KOPT-K1 (cell line): ENCODE measurements at regions not wholly inside any gene's neighbourhood (a gene's known extent, or its start where the extent isn't known, plus 50 kb on each side); places are given as distances from the start of the nearest gene placed in this dataset.

ENCODE experiments used
- H3K27ac ChIP-seq: fragments of 200-600 bp; sonication (generic); 2 replicates; pipeline ENCODE4 v1.5.1; 2016; ENCODE audit warnings: antibody characterized with exemption, mild to moderate bottlenecking, low read depth, low read length; ENCODE audit not compliant: poor library complexity, severe bottlenecking
- H3K36me3 ChIP-seq: fragments of 200-600 bp; sonication (generic); 2 replicates; pipeline ENCODE4 v1.5.1; 2017; ENCODE audit warnings: antibody characterized with exemption, mild to moderate bottlenecking, low read length, moderate library complexity; ENCODE audit not compliant: insufficient read depth
- H3K9me3 ChIP-seq: fragments of 200-600 bp; sonication (generic); 2 replicates; pipeline ENCODE4 v1.5.1; 2017; ENCODE audit warnings: antibody characterized with exemption, low read length, mild to moderate bottlenecking; ENCODE audit not compliant: insufficient read depth, poor library complexity, severe bottlenecking

DNA sequence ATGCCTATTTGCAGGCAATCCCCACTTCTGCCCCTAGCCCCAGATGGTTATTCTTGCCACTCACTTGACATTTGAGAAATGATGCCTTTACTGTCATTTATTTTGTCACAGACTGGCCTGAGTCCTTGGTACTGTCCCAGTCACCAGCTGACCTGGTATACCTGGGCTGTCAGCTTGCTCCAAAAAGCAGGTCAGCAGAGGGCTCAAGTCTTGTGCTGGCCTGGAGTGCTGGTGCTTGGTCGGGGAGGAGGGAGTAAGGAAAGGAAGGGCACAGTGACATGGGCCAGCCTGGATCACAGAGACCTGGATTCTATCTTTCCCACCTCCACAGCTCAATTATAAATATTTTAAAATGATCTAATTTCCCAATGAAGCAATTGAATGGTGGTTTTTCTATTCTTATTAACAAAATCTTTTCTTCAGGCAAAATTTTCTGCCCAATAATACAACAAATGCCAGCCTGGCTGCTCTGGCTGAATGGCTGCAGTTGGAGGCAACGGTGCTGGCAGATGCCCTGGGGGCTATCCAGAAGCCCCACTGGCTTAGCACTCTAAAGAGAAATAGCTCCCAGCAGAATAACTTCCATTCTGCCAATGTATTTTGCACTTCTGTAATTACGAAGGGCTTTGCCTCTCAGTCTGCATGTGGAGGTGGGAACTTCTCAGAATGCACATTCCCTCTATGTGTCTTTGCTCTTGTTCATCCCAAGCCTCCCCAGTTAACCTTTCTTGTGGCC, 160.6 kb downstream of the GADD45G start:
- no peaks in the 10 kb centered on the region for H3K9me3 ChIP-seq
- H3K27ac ChIP-seq = no peak overlapping the region
- H3K36me3 ChIP-seq = no peaks in the 10 kb centered on the region

GRCh38 chr9:89766991-89767390, 162.2 kb downstream of the GADD45G start:
- no peak overlapping the region for H3K27ac ChIP-seq
- H3K36me3 ChIP-seq = no peaks in the 10 kb centered on the region
- H3K9me3 ChIP-seq = no peaks in the 10 kb centered on the region

DNA sequence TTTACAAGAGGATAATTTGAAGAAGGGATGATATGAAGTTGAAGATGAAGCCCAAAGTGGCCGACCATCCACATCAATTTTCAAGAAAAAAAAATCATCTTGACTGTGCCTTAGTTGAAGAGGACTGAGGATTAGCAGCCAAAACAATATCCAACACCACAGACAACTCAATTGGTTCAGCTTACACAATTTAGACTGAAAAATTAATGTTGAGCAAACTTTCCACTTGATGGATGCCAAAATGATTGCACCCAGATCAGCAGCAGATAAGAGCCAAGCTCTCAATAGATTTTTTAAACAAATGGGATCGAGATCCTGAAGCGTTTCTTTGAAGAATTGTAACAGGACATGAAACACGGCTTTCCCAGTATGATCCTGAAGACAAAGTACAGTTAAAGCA, 163.2 kb downstream of the GADD45G start:
- Histone ChIP-seq H3K36me3 (no peaks in the 10 kb centered on the region), H3K9me3 (no peaks in the 10 kb centered on the region), H3K27ac (no peak overlapping the region)

DNA sequence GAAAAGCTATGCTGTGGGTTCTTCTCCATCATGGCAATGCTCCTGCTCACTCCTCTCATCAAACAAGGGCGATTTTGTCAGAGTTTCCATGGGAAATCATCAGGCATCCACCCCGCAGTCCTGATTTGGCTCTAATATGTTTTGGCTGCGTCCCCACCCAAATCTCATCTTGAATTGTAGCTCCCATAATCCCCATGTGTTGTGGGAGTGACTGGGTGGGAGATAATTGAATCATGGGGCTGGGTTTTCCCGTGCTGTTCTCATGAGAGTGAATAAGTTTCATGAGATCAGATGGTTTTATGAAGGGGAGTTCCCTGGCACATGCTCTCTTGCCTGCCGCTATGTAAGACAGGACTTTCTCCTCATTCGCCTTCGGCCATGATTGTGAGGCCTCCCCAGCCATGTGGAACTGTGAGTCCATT, 163.8 kb downstream of the GADD45G start:
- no peaks in the 10 kb centered on the region for H3K36me3 ChIP-seq
- H3K27ac ChIP-seq = no peak overlapping the region
- H3K9me3 ChIP-seq = no peaks in the 10 kb centered on the region

GRCh38 chr9:89770531-89771174, 165.8 kb downstream of the GADD45G start:
- Histone ChIP-seq H3K36me3 (no peaks in the 10 kb centered on the region), H3K27ac (no peak overlapping the region)

DNA sequence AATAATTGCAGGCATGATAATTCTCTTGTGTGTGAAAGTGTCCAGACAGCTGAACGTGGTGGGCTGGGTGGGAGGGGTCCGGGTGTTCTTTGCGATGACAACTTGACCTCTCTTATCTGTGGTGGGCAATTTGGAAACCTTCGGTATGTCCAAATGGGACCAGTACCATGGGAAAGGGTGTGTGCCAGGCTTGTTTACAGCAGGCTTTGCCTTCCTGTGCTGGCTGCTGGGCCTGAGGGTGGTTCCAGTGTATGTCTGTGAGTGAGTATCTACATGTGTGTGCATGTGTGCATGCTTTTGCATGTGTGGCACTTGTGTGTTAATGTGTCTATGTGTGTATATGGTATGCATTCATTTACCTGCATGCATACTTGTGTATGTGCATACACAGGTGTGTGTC, 166.4 kb downstream of the GADD45G start:
- Histone ChIP-seq H3K36me3 (no peaks in the 10 kb centered on the region), H3K27ac (no peak overlapping the region), H3K9me3 (no peaks in the 10 kb centered on the region)

More at GRCh38 chr9:89770531-89771174, 165.8 kb downstream of the GADD45G start:
- no peaks in the 10 kb centered on the region for H3K9me3 ChIP-seq

DNA sequence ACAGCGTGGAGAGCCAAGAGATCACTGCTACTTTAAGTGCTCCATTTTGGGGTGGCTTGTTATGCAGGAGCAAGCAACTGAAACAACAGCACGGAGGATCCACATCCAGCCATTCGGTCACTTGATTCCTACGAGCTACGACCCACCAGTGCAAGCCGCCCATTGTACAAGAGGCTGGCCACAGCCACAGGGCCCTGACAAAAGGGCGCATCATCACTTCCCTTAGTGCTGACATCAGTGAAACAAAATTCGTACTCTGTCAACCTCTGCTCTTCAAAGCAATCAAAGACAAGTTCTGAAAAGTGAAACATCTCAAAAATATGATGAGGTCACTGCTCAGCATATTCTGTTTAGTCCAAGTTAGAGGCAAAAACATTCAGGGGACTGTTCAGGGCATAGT, 168.4 kb downstream of the GADD45G start:
- no peaks in the 10 kb centered on the region for H3K36me3 ChIP-seq
- no peaks in the 10 kb centered on the region for H3K9me3 ChIP-seq
- H3K27ac ChIP-seq = no peak overlapping the region

DNA sequence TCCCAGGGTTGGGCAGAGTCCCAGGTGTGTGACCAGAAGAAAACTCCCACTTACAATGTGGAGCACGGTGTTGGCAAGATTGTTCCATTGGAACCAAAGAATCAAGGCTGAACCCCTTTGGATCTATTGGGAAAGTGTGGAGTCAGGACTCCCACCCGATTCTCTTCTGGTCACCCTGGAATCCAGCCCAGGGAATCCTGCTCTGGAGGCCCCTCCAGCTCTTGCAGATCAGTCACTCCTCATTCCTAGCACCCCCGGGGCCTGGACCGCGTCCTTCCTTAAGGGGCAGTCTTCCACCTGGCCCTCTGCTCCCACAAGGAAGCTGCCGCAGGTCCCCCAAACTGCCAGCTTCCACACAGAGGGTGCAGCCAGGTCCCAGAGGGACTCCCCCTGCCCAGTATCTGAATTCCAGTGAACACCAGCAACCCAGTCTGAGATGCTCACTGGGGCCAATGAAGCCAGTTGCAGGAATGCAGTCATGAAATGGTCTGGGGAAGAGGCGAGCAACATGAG, 170.1 kb downstream of the GADD45G start:
- Histone ChIP-seq H3K27ac (no peak overlapping the region), H3K9me3 (no peaks in the 10 kb centered on the region), H3K36me3 (no peaks in the 10 kb centered on the region)

DNA sequence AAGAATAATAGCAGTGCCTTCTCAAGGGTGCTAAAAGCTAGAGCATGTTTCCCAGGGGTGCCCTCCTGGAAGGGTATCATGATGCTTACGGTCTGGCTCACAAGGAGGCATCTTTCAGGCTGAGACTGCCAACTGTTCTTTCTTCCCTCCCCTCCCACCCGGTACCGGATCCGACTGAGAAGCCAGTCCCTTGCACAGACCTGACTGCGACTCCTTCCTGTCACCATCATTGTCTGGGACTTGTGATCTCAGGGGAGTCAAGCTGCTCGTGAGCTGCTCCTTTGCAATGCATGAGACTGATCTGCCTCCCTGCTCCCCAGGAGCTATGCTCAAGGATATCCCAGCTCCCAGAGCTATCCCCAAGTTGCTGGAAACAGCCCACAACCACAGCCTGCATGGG, 170.8 kb downstream of the GADD45G start:
- H3K9me3 ChIP-seq = no peaks in the 10 kb centered on the region
- no peak overlapping the region for H3K27ac ChIP-seq
- no peaks in the 10 kb centered on the region for H3K36me3 ChIP-seq

DNA sequence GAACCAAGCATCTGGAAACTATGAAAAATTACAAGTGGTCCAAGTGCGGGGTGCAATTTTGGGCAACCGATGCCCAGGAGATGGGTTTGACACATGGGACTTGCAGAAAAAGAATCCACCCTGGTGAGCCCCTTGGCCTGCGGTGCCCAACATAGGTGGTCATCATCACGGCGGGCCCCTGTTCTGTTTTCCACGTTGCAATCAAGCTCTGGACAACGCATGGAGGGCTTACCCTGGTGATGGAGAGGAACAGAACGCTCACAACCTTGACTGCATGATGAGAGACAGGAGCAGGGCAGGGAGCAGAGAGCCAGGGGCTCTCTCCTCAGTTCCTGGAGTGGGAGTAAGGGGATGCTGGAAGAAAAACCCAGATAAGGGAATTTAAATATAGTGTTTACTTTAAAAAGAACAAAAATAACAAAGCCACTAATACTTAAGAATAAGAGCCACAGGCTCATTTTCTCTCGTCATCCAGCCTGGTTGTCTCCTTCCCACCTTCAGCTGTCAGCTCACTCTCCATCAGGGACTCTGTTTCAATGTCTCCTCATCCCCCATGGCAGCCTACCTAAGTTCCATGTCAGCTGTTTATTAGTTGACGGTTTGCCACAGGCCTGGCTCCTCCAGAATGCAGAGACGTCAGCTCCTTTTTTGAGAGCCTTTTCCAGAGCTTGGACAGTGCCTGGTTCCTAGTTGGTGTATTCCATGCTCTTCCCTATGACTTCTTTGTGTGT, 172.1 kb downstream of the GADD45G start:
- H3K9me3 ChIP-seq = no peaks in the 10 kb centered on the region
- H3K27ac ChIP-seq = no peak overlapping the region
- H3K36me3 ChIP-seq = no peaks in the 10 kb centered on the region

GRCh38 chr9:89777544-89777943, 172.7 kb downstream of the GADD45G start:
- H3K36me3 ChIP-seq = no peaks in the 10 kb centered on the region
- H3K27ac ChIP-seq = no peak overlapping the region
- H3K9me3 ChIP-seq = no peaks in the 10 kb centered on the region

- Histone ChIP-seq H3K27ac (no peak overlapping the region), H3K9me3 (no peaks in the 10 kb centered on the region), H3K36me3 (no peaks in the 10 kb centered on the region)
These were observed 173.6 kb downstream of the GADD45G start for GRCh38 chr9:89778100-89779090.

GRCh38 chr9:89779405-89780203, 174.8 kb downstream of the GADD45G start:
- Histone ChIP-seq H3K36me3 (no peaks in the 10 kb centered on the region), H3K9me3 (no peaks in the 10 kb centered on the region), H3K27ac (no peak overlapping the region)

DNA sequence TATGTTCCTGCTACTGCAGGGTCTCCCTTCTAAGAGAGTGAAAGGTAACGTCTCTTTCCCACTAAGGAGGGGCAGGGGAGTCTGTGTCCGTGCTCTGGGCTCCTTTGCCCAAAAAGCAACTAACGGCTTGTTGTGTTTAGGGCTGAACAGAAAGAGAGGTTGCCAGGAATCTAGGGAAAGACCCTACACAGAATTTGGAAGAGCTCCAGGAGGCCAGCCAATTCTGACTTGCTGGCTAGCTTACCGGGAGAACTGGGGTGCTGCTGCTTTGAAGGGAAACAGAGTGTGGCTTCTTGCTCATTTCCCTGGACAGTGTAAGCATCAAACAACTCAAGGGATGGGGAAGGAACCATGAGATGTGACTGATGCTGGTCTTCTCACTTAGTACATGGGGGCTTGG, 176.1 kb downstream of the GADD45G start:
- Histone ChIP-seq H3K36me3 (no peaks in the 10 kb centered on the region), H3K9me3 (no peaks in the 10 kb centered on the region)

More for the DNA sequence above, 176.1 kb downstream of the GADD45G start:
- no peak overlapping the region for H3K27ac ChIP-seq
